GM23248 (cell line): ENCODE measurements at regions not wholly inside any gene's neighbourhood (a gene's known extent, or its start where the extent isn't known, plus 50 kb on each side); places are given as distances from the start of the nearest gene placed in this dataset.

Source experiments
- EZH2 ChIP-seq: fragments of 200-600 bp; sonication (generic); IDR thresholded peaks from 2 replicates; pipeline ENCODE4 v1.6.1; 2018; ENCODE audit warnings: antibody characterized with exemption, mild to moderate bottlenecking; ENCODE audit not compliant: insufficient read depth, poor library complexity, severe bottlenecking
- EZH2phosphoT487 ChIP-seq: fragments of 200-600 bp; sonication (generic); IDR thresholded peaks from 2 replicates; pipeline ENCODE4 v1.6.1; 2018; ENCODE audit warnings: antibody characterized with exemption, moderate library complexity, mild to moderate bottlenecking, low read depth; ENCODE audit not compliant: insufficient read depth

GRCh38 chr15:46552316-46552715 is 917.5 kb downstream of the SQOR start:
- no peak for TF ChIP-seq EZH2phosphoT487
- no peak for TF ChIP-seq EZH2
